COR-L47 (cell line): ENCODE measurements at regions not wholly inside any gene's neighbourhood (a gene's known extent, or its start where the extent isn't known, plus 50 kb on each side); places are given as distances from the start of the nearest gene placed in this dataset.
A peak's percentile ranks its signal among the peaks of the same experiment; 100 is the strongest.
"Not testable (repeated sequence)": the region's sequence is repeated elsewhere in the genome, so short reads cannot be mapped to it uniquely, and the experiment has no call there.

Experiments
- DNase-seq: peaks from one replicate; lab custom pipeline; 2025; lab: John Stamatoyannopoulos, UW

- DNase-seq: no peak
Observed at GRCh38 chr4:151561551-151562256, 152.7 kb downstream of the FHIP1A start.

- no peak for DNase-seq
Observed at GRCh38 chr4:151563194-151563593, 154.2 kb downstream of the FHIP1A start.

- DNase-seq: no peak
Observed at GRCh38 chr4:151564321-151564720, 155.3 kb downstream of the FHIP1A start.

GRCh38 chr4:151565583-151565982 lies 156.6 kb downstream of the FHIP1A start:
- no peak for DNase-seq

DNA sequence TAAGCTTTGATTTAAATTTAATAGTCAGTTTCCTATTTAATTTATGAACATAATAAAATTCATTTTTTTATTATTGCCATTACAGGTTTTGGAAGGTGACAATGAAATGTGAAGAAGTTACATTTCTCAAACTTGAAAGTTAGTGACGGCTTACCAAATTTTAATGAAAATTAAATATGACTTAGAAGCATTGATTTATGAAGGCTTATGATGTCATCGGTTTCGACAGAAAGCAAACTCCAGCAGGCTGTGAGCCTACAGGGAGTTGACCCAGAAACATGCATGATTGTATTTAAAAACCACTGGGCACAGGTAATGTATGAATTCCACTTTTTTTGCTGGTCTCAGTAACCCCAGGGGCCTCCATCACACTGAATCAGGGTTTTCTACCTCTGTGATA lies 157.1 kb downstream of the FHIP1A start:
- DNase-seq: no peak

- peak; percentile 65 for DNase-seq
Observed at GRCh38 chr4:151567056-151567455, 158.1 kb downstream of the FHIP1A start.

- no peak for DNase-seq
Observed at GRCh38 chr4:151568966-151569365, 160.0 kb downstream of the FHIP1A start.

- no peak for DNase-seq
Observed at GRCh38 chr4:151569650-151570049, 160.7 kb downstream of the FHIP1A start.

DNA sequence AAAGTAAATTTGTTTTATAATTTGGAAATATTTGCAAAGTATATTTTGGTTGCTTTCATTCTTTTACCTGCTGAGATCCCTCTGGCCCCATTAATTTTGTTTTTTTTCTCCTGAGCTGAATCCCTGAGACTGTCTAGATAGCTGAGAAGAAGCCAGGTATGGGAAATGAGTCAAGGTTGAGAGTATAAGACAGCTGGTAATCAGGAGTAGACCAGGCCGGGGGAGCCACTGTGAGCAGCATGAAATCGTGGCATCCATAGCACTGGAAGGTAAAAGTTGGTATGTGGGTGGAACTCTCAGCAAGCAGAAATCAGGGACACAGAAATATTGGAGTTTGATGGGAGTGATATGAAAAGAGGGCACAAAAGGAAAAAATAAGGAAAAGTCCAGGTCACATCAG lies 164.5 kb downstream of the FHIP1A start:
- DNase-seq: no peak

- no peak for DNase-seq
Observed at GRCh38 chr4:151573945-151574344, 165.0 kb downstream of the FHIP1A start.

DNA sequence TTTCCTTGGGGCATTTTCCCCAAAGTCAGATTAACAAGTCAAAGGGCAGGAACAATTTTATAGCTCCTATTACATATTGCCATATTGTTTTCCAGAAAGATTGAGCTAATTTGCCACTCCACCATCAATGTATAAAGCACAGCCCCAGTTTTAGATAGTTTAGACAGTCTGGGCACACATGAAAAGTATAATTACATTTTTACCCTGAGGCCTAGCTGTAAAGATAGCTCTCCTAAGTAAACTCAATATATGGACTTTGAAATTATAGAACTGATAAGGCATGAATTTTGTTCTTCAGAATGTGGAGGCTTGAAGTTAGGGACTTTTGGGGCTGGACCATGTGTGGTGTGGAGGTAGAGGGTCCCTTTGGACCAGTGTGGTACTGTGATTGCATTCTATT lies 166.0 kb downstream of the FHIP1A start:
- DNase-seq: no peak

DNA sequence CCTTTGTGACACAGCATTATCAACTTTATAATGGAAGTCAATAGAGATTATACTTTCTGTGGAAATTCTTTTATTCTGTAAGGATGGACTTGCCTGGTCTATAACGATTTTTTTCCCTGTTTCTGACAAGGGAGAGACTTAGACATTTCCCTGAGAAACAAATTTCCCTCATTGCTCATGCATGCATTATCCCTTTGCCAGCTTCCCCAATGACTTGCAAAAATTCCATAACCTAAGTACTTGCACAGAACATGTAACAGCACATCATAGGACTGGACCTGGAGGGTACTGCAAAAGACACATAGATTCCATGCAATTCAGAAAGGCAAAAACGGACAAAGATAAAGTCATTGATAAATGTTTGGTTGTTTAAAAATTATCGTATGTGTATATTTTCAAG lies 166.7 kb downstream of the FHIP1A start:
- DNase-seq: no peak

DNA sequence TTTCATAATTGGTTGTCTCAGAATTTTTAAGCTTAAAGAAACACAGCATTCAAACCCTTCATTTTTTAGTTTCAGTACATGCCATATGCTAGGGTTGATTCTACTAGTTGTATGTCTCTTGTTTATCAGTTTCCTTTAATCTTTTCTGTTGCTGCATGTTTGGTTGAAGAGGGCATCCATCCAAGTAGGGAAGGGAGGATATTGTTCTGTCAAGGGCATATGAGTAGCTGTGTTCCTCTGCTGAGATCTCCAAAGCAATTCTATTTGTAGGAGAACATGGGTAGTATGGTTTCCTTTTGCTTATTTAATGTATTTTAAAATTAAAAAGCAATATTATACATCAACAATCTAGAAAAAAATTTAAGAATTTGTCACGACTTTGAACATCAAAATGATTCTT lies 167.7 kb downstream of the FHIP1A start:
- no peak for DNase-seq

DNA sequence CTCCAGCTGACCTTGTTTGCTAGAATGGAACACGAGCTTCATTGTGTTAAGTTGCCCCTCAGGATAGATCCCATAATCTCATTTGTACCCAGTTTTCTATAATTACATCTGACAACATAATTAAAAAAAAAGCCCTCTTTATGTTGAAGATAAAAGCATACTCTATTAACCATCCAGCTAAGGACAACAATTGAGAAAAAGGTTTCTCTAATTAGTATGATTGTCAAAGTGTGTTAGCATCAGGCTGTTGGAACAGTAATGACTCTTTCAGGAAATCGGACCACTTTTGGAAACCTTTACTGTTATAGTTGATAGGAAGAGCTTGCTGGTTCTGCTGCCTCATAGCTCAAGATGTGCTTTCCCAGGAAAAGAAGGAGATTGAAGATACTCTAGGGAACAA lies 172.6 kb downstream of the FHIP1A start:
- DNase-seq: peak; percentile 70

DNA sequence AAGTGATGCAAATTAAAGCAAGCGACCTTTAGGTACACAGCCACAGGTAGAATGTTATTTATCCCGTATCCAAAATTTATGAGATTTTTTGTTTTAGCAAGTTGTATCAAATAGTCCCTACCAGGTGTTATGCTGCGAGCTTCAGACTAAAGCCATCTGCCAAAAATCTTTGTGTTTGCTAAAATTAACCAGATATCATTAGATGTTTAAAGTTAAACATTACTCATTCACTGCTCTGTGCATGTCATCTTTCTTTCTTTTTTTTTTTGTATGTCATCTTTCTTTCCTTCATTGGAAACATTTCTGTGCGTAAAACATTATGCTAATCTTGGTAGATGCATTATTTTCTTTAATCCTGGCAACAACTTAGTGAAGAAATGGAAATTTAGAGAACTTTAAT lies 173.1 kb downstream of the FHIP1A start:
- no peak for DNase-seq

DNA sequence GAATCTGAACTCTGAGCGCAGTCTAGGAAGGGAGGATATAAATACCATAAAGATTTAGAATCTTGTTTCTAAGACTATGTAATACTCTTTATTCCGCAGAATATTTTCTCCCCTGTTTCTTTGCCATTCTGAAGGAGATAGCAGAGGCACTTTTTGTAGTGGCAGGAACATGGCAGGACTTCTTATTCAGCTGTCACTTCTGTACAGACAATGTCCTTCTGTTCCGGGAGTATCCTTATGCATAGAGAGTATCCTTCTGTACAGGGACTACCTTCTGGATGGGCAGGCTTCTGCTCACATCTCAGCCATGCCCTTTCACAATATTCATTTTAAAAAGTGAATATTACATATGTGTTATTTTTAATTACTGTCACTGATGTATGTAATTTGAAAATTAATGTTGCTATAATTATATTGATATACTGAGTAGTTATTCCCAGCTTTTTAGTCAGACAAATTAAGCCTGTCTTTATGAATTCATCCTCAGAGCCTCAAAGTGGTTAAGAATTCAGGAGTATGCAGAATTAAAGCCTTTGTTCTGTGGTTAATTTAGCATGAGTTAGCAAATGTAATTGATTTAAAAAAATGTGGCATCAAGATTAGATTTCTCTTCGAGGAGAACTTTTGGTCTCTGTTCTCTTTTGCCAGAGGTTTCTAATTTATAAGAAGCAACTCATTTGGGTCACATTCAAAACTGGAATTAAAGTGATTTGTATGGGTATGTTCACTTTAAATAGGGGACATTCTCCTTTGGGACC lies 174.4 kb downstream of the FHIP1A start:
- DNase-seq: no peak

GRCh38 chr4:151584101-151584500 lies 175.1 kb downstream of the FHIP1A start:
- DNase-seq: no peak

DNA sequence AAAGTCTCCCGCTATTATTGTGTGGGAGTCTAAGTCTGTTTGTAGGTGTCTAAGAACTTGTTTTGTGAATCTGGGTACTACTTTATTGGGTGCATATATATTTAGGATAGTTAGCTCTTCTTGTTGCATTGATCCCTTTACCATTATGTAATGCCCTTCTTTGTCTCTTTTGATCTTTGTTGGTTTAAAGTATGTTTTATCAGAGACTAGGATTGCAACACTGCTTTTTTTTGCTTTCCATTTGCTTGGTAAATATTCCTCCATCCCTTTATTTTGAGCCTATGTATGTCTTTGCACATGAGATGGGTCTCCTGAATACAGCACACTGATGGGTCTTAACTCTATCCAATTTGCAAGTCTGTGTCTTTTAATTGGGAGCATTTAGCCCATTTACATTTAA lies 165.2 kb downstream of the GATB start:
- DNase-seq: not testable (repeated sequence)

- not testable (repeated sequence) for DNase-seq
Observed at GRCh38 chr4:151597691-151598090, 163.1 kb downstream of the GATB start.

DNA sequence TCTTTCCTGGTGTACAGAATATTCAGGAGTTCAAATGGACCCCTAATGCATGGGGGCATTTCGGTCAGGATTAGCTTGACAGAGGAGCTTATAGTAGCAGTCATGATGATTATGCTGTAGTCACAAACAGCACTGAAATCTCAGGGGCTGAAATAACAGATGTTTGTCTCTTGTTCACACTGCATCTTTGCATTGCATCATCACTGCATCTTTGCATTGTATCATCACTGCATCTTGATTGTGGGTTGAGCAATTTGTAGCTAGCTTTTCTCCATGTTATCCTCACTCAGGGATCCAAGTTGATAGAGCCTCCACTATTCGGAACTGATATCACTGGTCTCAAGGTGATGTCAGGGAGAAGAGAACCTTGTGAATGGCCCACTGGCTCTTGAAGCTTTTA lies 160.9 kb downstream of the GATB start:
- DNase-seq: no peak

DNA sequence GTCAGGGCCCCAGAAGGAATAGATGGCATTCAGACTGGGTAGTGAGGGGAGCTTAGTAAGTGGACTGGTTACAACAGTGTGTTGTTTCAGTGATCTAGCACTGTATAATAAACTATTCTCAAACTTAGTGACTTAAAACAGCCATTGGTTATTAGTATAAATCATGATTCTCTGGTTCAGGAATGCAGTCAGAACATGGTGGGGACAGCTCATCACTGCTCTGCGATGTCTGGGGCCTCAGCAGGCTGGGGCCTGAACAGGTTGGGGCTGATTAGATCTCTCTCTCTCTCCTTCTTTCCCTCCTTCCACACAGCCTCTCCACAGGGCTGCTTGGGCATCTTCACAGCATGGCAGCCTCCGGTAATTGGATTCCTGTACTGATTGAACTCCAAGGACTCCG lies 160.4 kb downstream of the GATB start:
- DNase-seq: no peak

DNA sequence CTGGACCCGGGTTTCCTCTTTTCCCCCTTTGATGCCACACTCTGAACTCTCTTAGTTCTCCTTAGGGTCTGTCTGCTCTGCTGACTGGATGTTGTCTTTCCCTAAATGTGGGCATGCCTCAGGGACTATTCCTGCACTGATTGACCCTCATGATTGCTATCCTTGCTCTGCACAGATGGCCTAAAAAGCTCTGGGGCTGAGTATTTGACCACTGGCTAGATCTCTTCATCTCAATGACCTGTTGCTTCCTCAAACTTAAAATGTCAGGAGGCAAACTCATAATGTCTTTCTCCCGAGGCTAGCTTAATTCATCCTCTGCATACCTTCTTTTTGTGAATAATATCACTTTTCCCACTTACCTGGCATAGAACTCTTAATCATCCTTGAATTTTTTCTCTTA lies 157.4 kb downstream of the GATB start:
- DNase-seq: no peak

- peak; percentile 20 for DNase-seq
Observed at GRCh38 chr4:151604238-151604637, 156.6 kb downstream of the GATB start.

DNA sequence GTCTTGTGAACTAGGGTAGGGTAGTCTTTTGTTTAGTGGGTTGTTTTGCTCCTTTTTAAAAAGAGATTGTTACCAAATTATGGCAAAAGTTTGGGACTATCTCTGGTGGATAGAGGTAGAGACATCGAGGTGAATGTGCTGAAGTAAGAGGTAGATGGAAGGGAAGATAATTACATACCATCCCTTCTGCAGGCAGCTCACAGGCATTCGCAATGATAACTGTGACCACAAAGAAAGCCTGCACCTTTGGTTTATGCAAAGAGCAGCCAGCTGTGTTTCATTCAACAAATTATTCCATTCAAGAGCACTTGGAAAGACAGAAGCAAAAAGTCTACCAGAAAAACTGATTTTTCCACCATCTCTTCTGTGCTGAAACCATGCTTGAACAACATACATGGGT lies 155.6 kb downstream of the GATB start:
- DNase-seq: no peak
